Spleen (tissue), 11 donors: ENCODE measurements at regions not wholly inside any gene's neighbourhood (a gene's known extent, or its start where the extent isn't known, plus 50 kb on each side); places are given as distances from the start of the nearest gene placed in this dataset.

ENCODE experiments used
- DNase-seq: peaks from one replicate; pipeline ENCODE4 v3.0.0-alpha.2; 2020
- H3K27ac ChIP-seq, 8 donors: fragments of 200-600 bp; sonication (generic) in 7 of 8; 1 replicate in 4 of 8; 2 replicates in 4 of 8; pipeline versions ENCODE4 v1.5.0 to v1.8.0; 2016 to 2021; ENCODE audit warnings: inconsistent platforms in 4 of 8, mild to moderate bottlenecking in 4 of 8, moderate library complexity in 1 of 8
- H3K27me3 ChIP-seq, 7 donors: fragments of 200-600 bp; sonication (generic) in 6 of 7; replicated peaks in 1 of 7; 1 replicate in 4 of 7; 2 replicates in 3 of 7; pipeline versions ENCODE4 v1.5.0 to v1.8.0; 2016 to 2021; ENCODE audit warnings: inconsistent platforms in 3 of 7, mild to moderate bottlenecking in 1 of 7
- H3K36me3 ChIP-seq, 6 donors: fragments of 200-600 bp; sonication (generic) in 5 of 6; 1 replicate in 4 of 6; 2 replicates in 2 of 6; pipeline versions ENCODE4 v1.5.0 to v1.8.0; 2016 to 2021; ENCODE audit warnings: inconsistent platforms in 2 of 6
- H3K4me1 ChIP-seq, 6 donors: fragments of 200-600 bp; sonication (generic) in 5 of 6; 1 replicate in 3 of 6; 2 replicates in 3 of 6; pipeline versions ENCODE4 v1.5.0 to v1.8.0; 2016 to 2021; ENCODE audit warnings: inconsistent platforms in 3 of 6
- H3K4me3 ChIP-seq, 8 donors: fragments of 200-600 bp; sonication (generic) in 7 of 8; 1 replicate in 4 of 8; 2 replicates in 4 of 8; pipeline versions ENCODE4 v1.5.0 to v1.8.0; 2016 to 2021; ENCODE audit warnings: inconsistent platforms in 4 of 8, mild to moderate bottlenecking in 4 of 8, moderate library complexity in 2 of 8
- H3K9me3 ChIP-seq, 8 donors: fragments of 200-600 bp; sonication (generic) in 7 of 8; 1 replicate in 4 of 8; 2 replicates in 4 of 8; pipeline versions ENCODE4 v1.5.0 to v1.8.0; 2016 to 2021; ENCODE audit warnings: inconsistent platforms in 4 of 8
- POLR2A ChIP-seq, 3 donors: fragments of 450-650 bp; IDR thresholded peaks; one replicate each; pipeline ENCODE4 v1.5.1; 2017; ENCODE audit warnings: antibody characterized with exemption in 3 of 3, mild to moderate bottlenecking in 1 of 3
- POLR2AphosphoS5 ChIP-seq, 3 donors: sonication (generic); formaldehyde crosslinking; IDR thresholded peaks; one replicate each; pipeline ENCODE4 v1.5.1; 2017; ENCODE audit warnings: antibody characterized with exemption in 3 of 3
- WGBS, 5 donors: extraction: QIAGEN DNeasy Blood & Tissue Kit in 3 of 5; methylation state at CpG; one replicate each; pipeline versions ENCODE4 v1.1.5 to v1.1.7; 2013 to 2018; 5-methylcytosine and 5-hydroxymethylcytosine counted together
- intact Hi-C: fragments of 100-400 bp; cut with DNase I; formaldehyde crosslinking; loops from one replicate; pipeline ENCODE4 v1.15.0; 2023; ENCODE audit warnings: low total_unique reads
- TF ChIP-seq, protein P1 (sequence below), 11 experiments: fragments of 200-600 bp in 7 of 11; fragments of 450-650 bp in 4 of 11; sonication (generic) in 4 of 11; IDR thresholded peaks in 8 of 11; conservative IDR thresholded peaks in 3 of 11; 1 replicate in 7 of 11; 2 replicates in 4 of 11; pipeline versions ENCODE4 v1.4.0 to v1.8.0; 2016 to 2021; ENCODE audit warnings: antibody characterized with exemption in 11 of 11, inconsistent platforms in 4 of 11, mild to moderate bottlenecking in 1 of 11
- donor health status: healthy with polysubstance abuse.
- donor health status: DM: no; HTN: no; CAD: no; lungs with moderate emphysema.
- donor health status: DM: no; HTN: no; CAD: no.
- donor health status: Bipolar disorder and iron deficiency.
- donor health status: healthy.
- donor health status: DM: no; HTN: no; CAD: no.
- donor health status: DM: yes; HTN: yes; CAD: no.

DNA sequence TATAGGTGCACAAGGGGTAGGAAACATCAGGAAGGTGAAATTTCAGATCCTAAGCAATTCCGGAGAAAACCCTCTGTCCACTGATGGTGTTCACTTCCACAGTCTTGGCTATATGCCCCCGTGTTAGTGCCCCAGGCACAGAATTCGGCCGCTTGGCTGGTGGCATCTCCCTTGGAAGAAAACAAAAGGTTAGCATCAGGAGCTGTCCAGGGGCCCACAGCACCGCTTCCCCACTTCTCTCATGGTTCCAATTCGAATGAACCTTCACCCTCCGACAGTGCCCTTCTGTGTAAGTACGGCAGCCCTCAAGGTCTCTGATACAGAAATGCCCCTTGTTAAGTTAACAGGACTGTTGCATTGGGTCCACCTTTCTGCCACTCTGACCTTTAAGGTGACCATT lies 409.0 kb downstream of the GADD45G start:
- no peak for DNase-seq
- no peaks in the 10 kb centered on the region for H3K36me3 ChIP-seq
- H3K27me3 ChIP-seq = no peaks in the 10 kb centered on the region
- H3K4me3 ChIP-seq = no peak overlapping the region
- no peak overlapping the region for H3K27ac ChIP-seq
- WGBS, 5 donors = 92 to 95% (median 93%) methylated on average over 8 of the region's 8 CpGs
- H3K4me1 ChIP-seq = peaks cover 6 to 33% (median 13%) of the 10 kb centered on the region in 6 donors
- TF ChIP-seq, protein P1, sequence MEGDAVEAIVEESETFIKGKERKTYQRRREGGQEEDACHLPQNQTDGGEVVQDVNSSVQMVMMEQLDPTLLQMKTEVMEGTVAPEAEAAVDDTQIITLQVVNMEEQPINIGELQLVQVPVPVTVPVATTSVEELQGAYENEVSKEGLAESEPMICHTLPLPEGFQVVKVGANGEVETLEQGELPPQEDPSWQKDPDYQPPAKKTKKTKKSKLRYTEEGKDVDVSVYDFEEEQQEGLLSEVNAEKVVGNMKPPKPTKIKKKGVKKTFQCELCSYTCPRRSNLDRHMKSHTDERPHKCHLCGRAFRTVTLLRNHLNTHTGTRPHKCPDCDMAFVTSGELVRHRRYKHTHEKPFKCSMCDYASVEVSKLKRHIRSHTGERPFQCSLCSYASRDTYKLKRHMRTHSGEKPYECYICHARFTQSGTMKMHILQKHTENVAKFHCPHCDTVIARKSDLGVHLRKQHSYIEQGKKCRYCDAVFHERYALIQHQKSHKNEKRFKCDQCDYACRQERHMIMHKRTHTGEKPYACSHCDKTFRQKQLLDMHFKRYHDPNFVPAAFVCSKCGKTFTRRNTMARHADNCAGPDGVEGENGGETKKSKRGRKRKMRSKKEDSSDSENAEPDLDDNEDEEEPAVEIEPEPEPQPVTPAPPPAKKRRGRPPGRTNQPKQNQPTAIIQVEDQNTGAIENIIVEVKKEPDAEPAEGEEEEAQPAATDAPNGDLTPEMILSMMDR (IDR thresholded peaks at IDR 0.05 in 8 of 11, conservative IDR thresholded peaks at IDR 0.05 in 3 of 11) = no peak
- TF ChIP-seq POLR2A (IDR thresholded peaks at IDR 0.05) = no peak
- TF ChIP-seq POLR2AphosphoS5 (IDR thresholded peaks at IDR 0.05) = no peak
- H3K9me3 ChIP-seq = no peaks in the 10 kb centered on the region
- intact Hi-C loops = no loop called here

DNA sequence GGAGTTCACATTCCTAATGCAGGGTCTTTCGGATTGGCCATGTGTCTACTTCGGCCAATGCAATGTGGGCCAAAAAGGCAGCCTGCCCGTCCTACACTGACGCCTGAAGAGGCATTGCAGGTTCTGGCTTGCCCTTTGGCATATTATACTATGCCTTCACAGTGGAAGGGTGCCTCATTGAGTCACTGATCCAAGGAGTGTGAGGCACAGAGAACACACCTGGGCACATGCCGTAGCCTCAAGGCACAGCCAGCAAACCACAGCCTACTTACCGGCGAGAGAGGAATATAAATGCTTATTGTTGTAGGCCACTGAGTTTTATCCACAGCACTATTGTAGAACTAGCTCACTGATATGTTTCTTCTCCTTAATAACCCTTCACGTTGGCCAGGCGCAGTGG lies 409.6 kb downstream of the GADD45G start:
- Histone ChIP-seq H3K27me3 (no peaks in the 10 kb centered on the region), H3K4me3 (no peak overlapping the region), H3K4me1 (peaks cover 0 to 32% (median 6%) of the 10 kb centered on the region in 6 donors), H3K9me3 (no peaks in the 10 kb centered on the region), H3K27ac (no peak overlapping the region), H3K36me3 (no peaks in the 10 kb centered on the region)
- TF ChIP-seq, protein P1 (IDR thresholded peaks at IDR 0.05 in 8 of 11, conservative IDR thresholded peaks at IDR 0.05 in 3 of 11) = no peak
- no peak for TF ChIP-seq POLR2A (IDR thresholded peaks at IDR 0.05)
- DNase-seq = no peak
- 86 to 97% (median 96%) methylated on average over 9 of the region's 9 CpGs for WGBS, 5 donors
- intact Hi-C loops = no loop called here

DNA sequence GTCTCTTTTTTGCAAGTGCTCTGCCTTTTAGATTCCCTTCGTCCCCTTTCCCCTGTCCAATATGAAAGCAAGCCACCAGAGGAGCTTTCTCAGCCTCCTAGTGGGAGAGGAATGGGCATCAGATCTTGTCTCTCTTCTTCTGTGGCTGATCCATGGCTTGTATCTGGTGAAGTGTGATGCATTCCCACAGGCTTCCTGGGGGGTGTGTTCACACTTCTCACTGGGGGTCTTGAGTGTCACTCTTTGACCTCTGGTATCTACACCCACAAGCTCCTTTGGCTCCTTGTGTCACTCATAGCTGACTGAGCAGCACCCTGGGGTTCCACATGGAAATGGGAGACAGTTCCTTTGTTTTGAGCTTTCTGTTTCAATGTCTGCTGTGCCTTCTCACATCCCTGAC lies 411.5 kb downstream of the GADD45G start:
- Histone ChIP-seq H3K27ac (no peak overlapping the region), H3K36me3 (no peaks in the 10 kb centered on the region), H3K27me3 (no peaks in the 10 kb centered on the region), H3K9me3 (no peaks in the 10 kb centered on the region), H3K4me1 (peaks cover 0 to 18% (median 0%) of the 10 kb centered on the region in 6 donors), H3K4me3 (no peak overlapping the region)
- TF ChIP-seq, protein P1 (IDR thresholded peaks at IDR 0.05 in 8 of 11, conservative IDR thresholded peaks at IDR 0.05 in 3 of 11) = no peak
- no peak for TF ChIP-seq POLR2A (IDR thresholded peaks at IDR 0.05)
- no peak for DNase-seq
- 81 to 95% (median 86%) methylated on average over 1 of the region's 1 CpG for WGBS, 5 donors
- intact Hi-C loops = no loop called here

DNA sequence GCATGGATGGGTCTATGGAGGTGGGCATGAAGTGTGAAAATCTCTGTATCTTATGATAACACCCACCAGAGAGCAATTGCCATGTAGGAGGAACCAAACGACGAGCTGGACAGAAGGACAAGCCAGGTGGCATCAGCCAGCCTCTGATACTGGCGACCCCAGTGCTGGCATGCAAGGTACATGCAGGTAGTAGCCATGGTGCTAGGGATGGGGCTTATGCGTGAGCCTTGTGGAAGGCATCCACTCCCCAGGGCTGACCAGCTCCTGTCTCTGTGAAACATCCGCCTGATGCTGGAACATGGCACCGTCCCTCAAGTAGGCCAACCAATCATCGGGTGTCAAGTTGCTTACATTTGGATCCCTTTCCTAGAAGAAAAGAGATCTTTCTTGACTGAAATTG lies 412.9 kb downstream of the GADD45G start:
- peaks cover 0 to 23% (median under 1%) of the 10 kb centered on the region in 6 donors for H3K4me1 ChIP-seq
- TF ChIP-seq, protein P1 (IDR thresholded peaks at IDR 0.05 in 8 of 11, conservative IDR thresholded peaks at IDR 0.05 in 3 of 11) = no peak
- TF ChIP-seq POLR2AphosphoS5 (IDR thresholded peaks at IDR 0.05) (no peak), POLR2A (IDR thresholded peaks at IDR 0.05) (no peak)
- no peak overlapping the region for H3K4me3 ChIP-seq
- no peaks in the 10 kb centered on the region for H3K27me3 ChIP-seq
- peaks cover 0 to 6% (median 0%) of the 10 kb centered on the region in 8 donors for H3K9me3 ChIP-seq
- no peaks in the 10 kb centered on the region for H3K36me3 ChIP-seq
- DNase-seq = peak; percentile 42
- intact Hi-C loops = no loop called here
- no peak overlapping the region for H3K27ac ChIP-seq
- WGBS, 5 donors = 80 to 94% (median 89%) methylated on average over 7 of the region's 7 CpGs
